WTC11 (cell line): ENCODE measurements at regions not wholly inside any gene's neighbourhood (a gene's known extent, or its start where the extent isn't known, plus 50 kb on each side); places are given as distances from the start of the nearest gene placed in this dataset.

Experiments
- CTCF ChIP-seq: fragments of 200-600 bp; IDR thresholded peaks from 2 replicates; pipeline ENCODE4 v1.8.0; 2022; ENCODE audit warnings: antibody characterized with exemption
- PREB ChIP-seq: sonication (generic); formaldehyde crosslinking; IDR thresholded peaks from 2 replicates; pipeline ENCODE4 v1.8.1; 2022; ENCODE audit warnings: mild to moderate bottlenecking, missing genetic modification reagents, moderate library complexity, borderline replicate concordance

GRCh38 chr10:3415878-3416605, 243.5 kb upstream of the PITRM1 start:
- TF ChIP-seq CTCF (no peak), PREB (no peak)
